ENCODE measurements at regions not wholly inside any gene's neighbourhood (a gene's known extent, or its start where the extent isn't known, plus 50 kb on each side); places are given as distances from the start of the nearest gene placed in this dataset.

DNA sequence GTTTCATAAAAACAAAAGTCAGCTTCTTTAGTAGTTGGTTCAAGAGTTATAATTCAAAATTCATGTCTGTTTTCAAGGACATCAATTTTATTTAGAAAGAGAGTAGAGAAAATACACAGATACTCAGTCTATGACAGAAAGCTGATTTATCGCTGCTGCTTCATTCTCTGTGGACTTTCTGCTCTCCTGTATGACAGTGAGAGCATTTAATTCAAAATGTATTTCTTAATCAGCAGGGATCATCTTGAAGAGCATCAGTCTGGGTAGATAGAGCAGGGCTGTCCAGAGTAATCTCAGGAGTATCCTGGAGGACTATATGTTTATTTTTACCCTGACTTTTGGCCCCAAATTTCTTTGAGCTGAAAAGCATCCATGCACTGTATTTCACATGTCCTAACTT lies 1676.7 kb downstream of the REEP3 start:
- Mint-ChIP-seq H3K4me3 (ENCODE audit: unreplicated experiment) (no peak overlapping the region), H3K4me1 (ENCODE audit: low read depth, unreplicated experiment) (no peaks in the 10 kb centered on the region), H3K36me3 (ENCODE audit: insufficient read depth, unreplicated experiment) (no peaks in the 10 kb centered on the region), H3K27me3 (ENCODE audit: insufficient read depth, unreplicated experiment) (no peaks in the 10 kb centered on the region), H3K27ac (ENCODE audit: unreplicated experiment) (no peak overlapping the region), H3K9me3 (ENCODE audit: unreplicated experiment) (no peaks in the 10 kb centered on the region)
- TF ChIP-seq, protein P1, sequence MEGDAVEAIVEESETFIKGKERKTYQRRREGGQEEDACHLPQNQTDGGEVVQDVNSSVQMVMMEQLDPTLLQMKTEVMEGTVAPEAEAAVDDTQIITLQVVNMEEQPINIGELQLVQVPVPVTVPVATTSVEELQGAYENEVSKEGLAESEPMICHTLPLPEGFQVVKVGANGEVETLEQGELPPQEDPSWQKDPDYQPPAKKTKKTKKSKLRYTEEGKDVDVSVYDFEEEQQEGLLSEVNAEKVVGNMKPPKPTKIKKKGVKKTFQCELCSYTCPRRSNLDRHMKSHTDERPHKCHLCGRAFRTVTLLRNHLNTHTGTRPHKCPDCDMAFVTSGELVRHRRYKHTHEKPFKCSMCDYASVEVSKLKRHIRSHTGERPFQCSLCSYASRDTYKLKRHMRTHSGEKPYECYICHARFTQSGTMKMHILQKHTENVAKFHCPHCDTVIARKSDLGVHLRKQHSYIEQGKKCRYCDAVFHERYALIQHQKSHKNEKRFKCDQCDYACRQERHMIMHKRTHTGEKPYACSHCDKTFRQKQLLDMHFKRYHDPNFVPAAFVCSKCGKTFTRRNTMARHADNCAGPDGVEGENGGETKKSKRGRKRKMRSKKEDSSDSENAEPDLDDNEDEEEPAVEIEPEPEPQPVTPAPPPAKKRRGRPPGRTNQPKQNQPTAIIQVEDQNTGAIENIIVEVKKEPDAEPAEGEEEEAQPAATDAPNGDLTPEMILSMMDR (IDR thresholded peaks at IDR 0.05; ENCODE audit: insufficient read depth in 1 of 2, low read depth in 1 of 2, low read length in 1 of 2, severe bottlenecking in 1 of 2, unreplicated experiment in 1 of 2), result no peak
- Histone ChIP-seq H3K4me3 (ENCODE audit: low read depth, low read length) (no peak overlapping the region), H3K9me3 (no peaks in the 10 kb centered on the region), H3K36me3 (ENCODE audit: control insufficient read depth, insufficient read depth, low read length) (no peaks in the 10 kb centered on the region), H3K27me3 (replicated peaks; ENCODE audit: control insufficient read depth, insufficient read depth, low read length) (no peaks in the 10 kb centered on the region), H3K4me1 (no peaks in the 10 kb centered on the region)
- ChIA-PET CTCF (no interaction called here), POLR2A (no interaction called here)
- intact Hi-C loops (cut with micrococcal nuclease; ENCODE audit: unreplicated experiment), result no loop called here
- BruUV-seq (replicated peaks), result no TSS peak
- no peak for DNase-seq

DNA sequence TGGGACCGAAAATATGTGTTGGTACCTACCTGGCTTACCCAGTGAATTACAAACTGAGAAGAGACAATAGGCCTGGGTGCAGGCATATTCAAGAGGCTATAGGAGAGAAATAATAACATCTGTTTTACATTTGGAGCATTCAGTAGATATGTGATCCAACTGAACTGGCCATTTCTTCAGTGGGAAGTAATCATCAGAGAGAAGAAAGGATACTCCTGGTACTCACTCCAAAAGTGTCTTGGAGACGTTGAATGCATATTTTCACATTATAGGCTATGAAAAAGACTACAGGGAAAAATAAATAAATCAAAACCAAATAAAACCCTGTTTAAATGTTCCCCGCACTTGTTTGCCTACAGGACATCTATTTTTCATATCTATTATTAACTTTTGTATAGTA lies 1680.3 kb downstream of the REEP3 start:
- ChIA-PET POLR2A (no interaction called here), CTCF (no interaction called here)
- intact Hi-C loops (cut with micrococcal nuclease; ENCODE audit: unreplicated experiment), result no loop called here
- TF ChIP-seq, protein P1 (IDR thresholded peaks at IDR 0.05; ENCODE audit: insufficient read depth in 1 of 2, low read depth in 1 of 2, low read length in 1 of 2, severe bottlenecking in 1 of 2, unreplicated experiment in 1 of 2), result no peak
- no peaks in the 10 kb centered on the region for H3K36me3 ChIP-seq (ENCODE audit: control insufficient read depth, insufficient read depth, low read length)
- H3K27me3 ChIP-seq (replicated peaks; ENCODE audit: control insufficient read depth, insufficient read depth, low read length), result no peaks in the 10 kb centered on the region
- H3K4me3 ChIP-seq (ENCODE audit: low read depth, low read length), result no peak overlapping the region
- Mint-ChIP-seq H3K27ac (ENCODE audit: unreplicated experiment) (no peak overlapping the region), H3K9me3 (ENCODE audit: unreplicated experiment) (no peaks in the 10 kb centered on the region), H3K36me3 (ENCODE audit: insufficient read depth, unreplicated experiment) (no peaks in the 10 kb centered on the region), H3K4me1 (ENCODE audit: low read depth, unreplicated experiment) (no peaks in the 10 kb centered on the region), H3K27me3 (ENCODE audit: insufficient read depth, unreplicated experiment) (no peaks in the 10 kb centered on the region), H3K4me3 (ENCODE audit: unreplicated experiment) (no peak overlapping the region)
- BruUV-seq (replicated peaks), result no TSS peak
- H3K4me1 ChIP-seq, result no peaks in the 10 kb centered on the region
- DNase-seq, result no peak
- H3K9me3 ChIP-seq, result no peaks in the 10 kb centered on the region

DNA sequence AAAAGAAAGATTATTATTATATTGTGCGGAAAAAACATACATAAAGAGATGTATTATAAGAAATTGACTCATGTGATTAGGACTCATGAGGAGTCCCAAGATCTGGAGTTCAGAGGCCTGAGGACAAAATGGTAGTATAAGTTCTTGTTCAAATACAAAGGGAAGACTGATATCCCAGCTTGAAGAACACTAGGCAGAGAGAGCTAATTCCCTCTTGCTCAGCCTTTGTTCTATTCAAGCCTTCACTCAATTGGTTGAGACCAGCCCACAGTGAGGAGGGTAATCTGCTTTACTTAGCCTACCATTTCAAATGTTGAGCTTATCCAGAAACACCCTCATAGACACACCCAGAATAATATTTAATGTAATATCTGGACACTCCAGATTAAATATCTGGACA lies 1683.8 kb downstream of the REEP3 start:
- ChIA-PET POLR2A (no interaction called here), CTCF (no interaction called here)
- no peak for DNase-seq
- Mint-ChIP-seq H3K27ac (ENCODE audit: unreplicated experiment) (no peak overlapping the region), H3K36me3 (ENCODE audit: insufficient read depth, unreplicated experiment) (no peaks in the 10 kb centered on the region), H3K27me3 (ENCODE audit: insufficient read depth, unreplicated experiment) (no peaks in the 10 kb centered on the region), H3K4me1 (ENCODE audit: low read depth, unreplicated experiment) (no peaks in the 10 kb centered on the region), H3K9me3 (ENCODE audit: unreplicated experiment) (no peaks in the 10 kb centered on the region), H3K4me3 (ENCODE audit: unreplicated experiment) (no peak overlapping the region)
- no peak overlapping the region for H3K4me3 ChIP-seq (ENCODE audit: low read depth, low read length)
- no peaks in the 10 kb centered on the region for H3K9me3 ChIP-seq
- H3K27me3 ChIP-seq (replicated peaks; ENCODE audit: control insufficient read depth, insufficient read depth, low read length), result no peaks in the 10 kb centered on the region
- intact Hi-C loops (cut with micrococcal nuclease; ENCODE audit: unreplicated experiment), result no loop called here
- no TSS peak for BruUV-seq (replicated peaks)
- H3K4me1 ChIP-seq, result no peaks in the 10 kb centered on the region
- TF ChIP-seq, protein P1 (IDR thresholded peaks at IDR 0.05; ENCODE audit: insufficient read depth in 1 of 2, low read depth in 1 of 2, low read length in 1 of 2, severe bottlenecking in 1 of 2, unreplicated experiment in 1 of 2), result no peak
- H3K36me3 ChIP-seq (ENCODE audit: control insufficient read depth, insufficient read depth, low read length), result no peaks in the 10 kb centered on the region

Measured in Caco-2 (cell line).